ENCODE measurements at regions not wholly inside any gene's neighbourhood (a gene's known extent, or its start where the extent isn't known, plus 50 kb on each side); places are given as distances from the start of the nearest gene placed in this dataset.
"Not testable (repeated sequence)": the region's sequence is repeated elsewhere in the genome, so short reads cannot be mapped to it uniquely, and the experiment has no call there.

DNA sequence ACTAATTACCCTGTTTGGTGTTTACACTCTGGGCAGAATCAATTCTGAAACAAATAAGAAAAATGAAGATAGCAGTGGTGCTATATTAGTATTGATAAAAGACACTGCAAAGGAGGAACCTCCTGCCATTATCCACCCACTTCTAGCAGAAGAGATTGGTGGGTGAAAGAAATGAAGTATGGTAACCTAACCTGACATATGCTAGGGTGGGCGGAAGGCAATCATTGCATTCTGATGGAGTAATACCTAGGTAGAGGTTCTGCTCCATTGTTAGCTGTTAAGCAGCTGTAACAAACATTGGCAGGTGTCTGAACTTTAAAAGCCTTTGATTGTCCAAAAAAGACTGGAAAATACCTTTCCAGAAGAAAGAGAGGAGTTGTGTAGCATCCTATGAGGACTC lies 95.9 kb downstream of the OTUD1 start:
- DNase-seq (ENCODE audit: low read depth, low spot score) = no peak
- in situ Hi-C loops (cut with HindIII; ENCODE audit: low pct_unique_long_range_greater_than_20kb, low sequenced_read_pairs) = no loop called here

DNA sequence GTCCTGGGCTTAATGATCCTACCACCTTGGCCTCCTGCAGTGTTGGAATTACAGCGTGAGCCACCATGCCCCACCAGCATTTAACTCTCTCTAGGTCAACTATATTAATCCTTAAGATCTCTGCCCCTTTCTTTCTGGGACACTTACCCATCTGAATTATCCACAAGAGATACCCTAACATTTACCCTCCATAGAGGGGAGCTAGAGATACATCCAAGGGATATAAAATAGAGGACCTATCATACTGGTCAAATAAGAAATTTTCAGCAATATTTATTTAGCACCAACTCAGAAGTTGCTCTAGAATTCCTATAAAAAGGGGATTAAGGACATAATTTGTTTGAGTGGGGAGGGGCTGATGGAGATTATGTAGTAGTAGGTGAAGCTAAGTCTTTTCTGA lies 96.5 kb downstream of the OTUD1 start:
- in situ Hi-C loops (cut with HindIII; ENCODE audit: low pct_unique_long_range_greater_than_20kb, low sequenced_read_pairs) = no loop called here

GRCh38 chr10:23538968-23539367 lies 100.1 kb downstream of the OTUD1 start:
- in situ Hi-C loops (cut with HindIII; ENCODE audit: low pct_unique_long_range_greater_than_20kb, low sequenced_read_pairs) = no loop called here

More for the DNA sequence above, 96.5 kb downstream of the OTUD1 start:
- peak; percentile 41 for DNase-seq (ENCODE audit: low read depth, low spot score)

DNA sequence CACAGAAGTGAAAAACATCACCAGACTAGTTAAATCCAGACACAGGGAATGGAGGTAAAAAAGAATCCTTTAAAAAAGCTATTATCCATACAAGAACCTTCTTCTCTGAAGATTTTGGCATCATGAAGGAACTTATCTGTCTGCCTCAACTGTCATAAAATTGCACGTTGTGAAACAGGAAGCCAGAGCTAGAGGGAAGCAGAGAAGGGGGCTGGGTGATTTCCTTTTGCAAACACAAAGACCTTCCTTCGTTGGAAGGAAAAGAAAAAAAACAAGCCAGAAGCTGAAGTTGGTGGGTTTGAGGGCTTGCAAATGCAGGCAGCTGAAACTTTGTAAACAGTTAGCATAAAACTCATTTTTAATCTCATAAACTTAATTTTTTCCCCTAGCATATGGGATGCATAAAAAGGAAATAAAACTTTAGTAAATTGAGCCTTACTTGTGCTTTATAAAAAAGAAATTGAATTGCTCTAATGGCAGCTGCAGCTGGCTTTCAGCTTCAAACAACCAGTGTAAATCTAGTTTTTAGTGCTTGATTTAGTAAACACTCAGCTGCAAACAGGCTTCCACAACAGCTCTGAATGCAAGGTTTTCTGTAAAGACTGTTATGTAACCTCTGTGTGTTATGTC lies 101.6 kb downstream of the OTUD1 start:
- DNase-seq (ENCODE audit: low read depth, low spot score) = no peak
- in situ Hi-C loops (cut with HindIII; ENCODE audit: low pct_unique_long_range_greater_than_20kb, low sequenced_read_pairs) = no loop called here

More at GRCh38 chr10:23538968-23539367, 100.1 kb downstream of the OTUD1 start:
- DNase-seq (ENCODE audit: low read depth, low spot score) = no peak

DNA sequence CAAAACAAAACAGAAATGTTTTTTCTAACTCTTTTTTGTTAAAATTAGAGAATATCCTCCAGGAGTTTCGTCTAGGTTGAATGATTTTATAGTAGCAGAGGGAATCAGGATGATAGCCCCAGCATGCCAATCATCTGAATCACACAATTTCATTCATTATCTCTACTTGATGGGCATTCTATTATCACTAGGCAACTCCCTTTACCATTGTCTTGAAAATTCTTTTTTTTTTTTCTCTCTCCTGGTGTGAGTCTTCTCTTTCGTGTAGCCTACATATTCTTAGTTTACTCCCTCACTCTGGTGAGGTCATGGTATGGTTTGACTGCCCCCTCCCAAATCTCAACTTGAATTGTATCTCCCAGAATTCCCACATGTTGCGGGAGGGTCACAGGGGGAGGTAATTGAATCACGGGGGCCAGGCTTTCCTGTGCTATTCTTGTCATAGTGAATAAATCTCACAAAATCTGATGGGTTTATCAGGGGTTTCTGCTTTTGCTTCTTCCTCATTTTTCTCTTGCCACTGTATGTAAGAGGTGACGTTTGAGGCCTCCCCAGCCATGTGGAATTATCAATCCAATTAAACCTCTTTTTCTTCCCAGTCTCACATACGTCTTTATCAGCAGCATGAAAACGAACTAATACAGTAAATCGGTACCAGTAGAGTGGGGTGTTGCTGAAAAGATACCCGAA lies 105.0 kb downstream of the OTUD1 start:
- in situ Hi-C loops (cut with HindIII; ENCODE audit: low pct_unique_long_range_greater_than_20kb, low sequenced_read_pairs) = no loop called here
- no peak for DNase-seq (ENCODE audit: low read depth, low spot score)

- DNase-seq (ENCODE audit: low read depth, low spot score); in situ Hi-C loops (cut with HindIII; ENCODE audit: low pct_unique_long_range_greater_than_20kb, low sequenced_read_pairs): not testable (repeated sequence)
Measured at GRCh38 chr10:23545866-23546265, 107.0 kb downstream of the OTUD1 start.

GRCh38 chr10:23556727-23557440 lies 118.0 kb downstream of the OTUD1 start:
- DNase-seq (ENCODE audit: low read depth, low spot score) = peak; percentile 1
- in situ Hi-C loops (cut with HindIII; ENCODE audit: low pct_unique_long_range_greater_than_20kb, low sequenced_read_pairs) = no loop called here

- in situ Hi-C loops (cut with HindIII; ENCODE audit: low pct_unique_long_range_greater_than_20kb, low sequenced_read_pairs) = no loop called here
- no peak for DNase-seq (ENCODE audit: low read depth, low spot score)
Measured at GRCh38 chr10:23557777-23558176, 118.9 kb downstream of the OTUD1 start.

- in situ Hi-C loops (cut with HindIII; ENCODE audit: low pct_unique_long_range_greater_than_20kb, low sequenced_read_pairs) = no loop called here
- DNase-seq (ENCODE audit: low read depth, low spot score) = no peak
Measured at GRCh38 chr10:23558361-23558799, 119.5 kb downstream of the OTUD1 start.

DNA sequence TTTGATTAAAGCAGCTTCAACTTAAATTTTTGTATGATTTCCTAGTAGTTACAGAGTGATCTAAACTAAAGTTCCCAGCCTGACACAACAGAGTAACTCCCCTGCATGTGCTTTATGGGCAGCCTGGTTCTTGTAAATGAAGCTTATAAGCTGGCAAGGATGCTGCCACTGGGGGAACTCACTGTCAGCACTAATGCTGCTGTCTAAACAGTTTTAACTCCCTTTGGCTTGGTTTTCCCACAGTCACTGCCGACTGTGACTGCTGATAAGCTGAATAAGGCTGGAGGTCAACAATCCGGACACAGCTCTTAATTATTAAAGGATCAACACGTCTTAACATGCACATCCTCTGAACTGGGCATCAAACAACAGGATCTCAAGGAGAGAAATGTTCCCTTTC lies 130.1 kb downstream of the OTUD1 start:
- in situ Hi-C loops (cut with HindIII; ENCODE audit: low pct_unique_long_range_greater_than_20kb, low sequenced_read_pairs) = no loop called here
- no peak for DNase-seq (ENCODE audit: low read depth, low spot score)

DNA sequence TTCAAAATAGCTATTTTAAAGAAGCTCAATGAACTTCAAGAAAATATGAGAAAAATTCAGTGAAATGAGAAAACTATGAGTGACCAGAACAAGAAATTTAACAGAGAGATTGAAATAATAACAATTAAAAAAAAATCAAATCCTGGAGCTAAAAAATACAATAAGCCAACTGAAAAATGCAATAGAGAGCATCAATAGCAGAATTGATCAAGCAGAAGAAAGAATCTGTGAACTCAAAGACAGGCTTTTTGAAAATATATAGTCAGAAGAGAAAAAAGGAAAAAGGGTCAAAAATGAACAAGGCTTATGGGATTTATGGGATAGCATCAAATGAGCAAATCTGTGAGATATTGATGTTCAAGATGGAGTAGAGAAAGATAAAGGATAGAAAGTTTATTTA lies 133.0 kb downstream of the OTUD1 start:
- in situ Hi-C loops (cut with HindIII; ENCODE audit: low pct_unique_long_range_greater_than_20kb, low sequenced_read_pairs) = no loop called here
- DNase-seq (ENCODE audit: low read depth, low spot score) = no peak

DNA sequence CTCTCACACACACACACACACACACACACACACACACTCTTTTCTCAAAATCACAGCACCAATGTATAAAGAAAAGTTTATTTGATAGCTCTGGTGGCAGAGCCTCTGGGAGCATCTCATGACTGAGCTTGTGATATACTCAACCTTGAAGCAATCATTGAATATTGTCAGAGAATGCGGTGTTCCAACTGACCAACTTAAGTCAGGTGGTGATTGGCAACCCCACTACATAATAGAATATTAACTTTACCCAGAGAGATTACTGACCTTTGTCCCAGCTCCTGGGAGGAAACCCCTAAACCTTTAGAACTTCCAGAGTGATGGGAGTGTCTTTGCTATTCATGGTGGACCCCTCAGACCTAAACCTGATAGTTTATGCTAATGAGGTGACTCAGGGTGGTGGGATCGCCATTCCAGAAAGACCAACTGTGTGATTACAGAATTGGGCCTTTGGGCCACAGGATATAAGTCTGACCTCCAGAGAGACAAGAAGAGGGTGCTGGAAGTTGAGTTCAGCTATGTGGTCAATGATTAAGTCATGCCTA lies 143.1 kb downstream of the OTUD1 start:
- in situ Hi-C loops (cut with HindIII; ENCODE audit: low pct_unique_long_range_greater_than_20kb, low sequenced_read_pairs) = no loop called here
- peak; percentile 5 for DNase-seq (ENCODE audit: low read depth, low spot score)

DNA sequence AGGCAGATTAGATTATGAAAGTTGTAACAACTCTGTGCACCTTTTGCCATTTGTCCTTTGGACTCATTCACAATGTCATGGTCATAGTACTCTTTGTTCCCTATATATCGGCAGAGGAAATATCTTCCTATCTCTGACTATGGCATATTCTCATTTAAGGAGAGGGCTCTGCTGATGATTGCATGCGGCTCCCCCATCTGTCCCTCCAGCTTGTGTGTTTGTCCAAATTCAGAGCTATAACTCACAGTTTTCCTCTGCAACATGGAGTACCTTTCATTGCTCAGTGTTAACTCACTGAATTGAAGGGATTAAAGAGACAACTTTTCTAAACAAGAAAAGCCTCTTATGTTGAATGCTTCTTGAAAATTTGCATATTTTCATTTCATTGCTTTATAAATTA lies 145.5 kb downstream of the OTUD1 start:
- DNase-seq (ENCODE audit: low read depth, low spot score) = no peak
- in situ Hi-C loops (cut with HindIII; ENCODE audit: low pct_unique_long_range_greater_than_20kb, low sequenced_read_pairs) = no loop called here

GRCh38 chr10:23585186-23585585 lies 146.3 kb downstream of the OTUD1 start:
- in situ Hi-C loops (cut with HindIII; ENCODE audit: low pct_unique_long_range_greater_than_20kb, low sequenced_read_pairs) = no loop called here
- no peak for DNase-seq (ENCODE audit: low read depth, low spot score)

GRCh38 chr10:23585666-23586065 lies 146.8 kb downstream of the OTUD1 start:
- DNase-seq (ENCODE audit: low read depth, low spot score) = no peak
- in situ Hi-C loops (cut with HindIII; ENCODE audit: low pct_unique_long_range_greater_than_20kb, low sequenced_read_pairs) = no loop called here

DNA sequence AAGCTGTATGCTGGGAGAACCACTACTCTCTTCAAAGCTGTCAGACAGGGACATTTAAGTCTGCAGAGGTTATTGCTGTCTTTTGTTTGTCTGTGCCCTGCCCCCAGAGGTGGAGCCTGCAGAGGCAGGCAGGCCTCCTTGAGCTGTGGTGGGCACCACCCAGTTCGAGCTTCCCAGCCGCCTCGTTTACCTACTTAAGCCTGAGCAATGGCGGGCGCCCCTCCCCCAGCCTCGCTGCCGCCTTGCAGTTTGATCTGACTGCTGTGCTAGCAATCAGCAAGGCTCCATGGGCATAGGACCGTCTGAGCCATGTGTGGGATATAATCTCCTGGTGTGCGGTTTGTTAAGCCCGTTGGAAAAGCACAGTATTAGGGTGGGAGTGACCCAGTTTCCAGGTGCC lies 156.4 kb downstream of the OTUD1 start:
- DNase-seq (ENCODE audit: low read depth, low spot score); in situ Hi-C loops (cut with HindIII; ENCODE audit: low pct_unique_long_range_greater_than_20kb, low sequenced_read_pairs): not testable (repeated sequence)

DNA sequence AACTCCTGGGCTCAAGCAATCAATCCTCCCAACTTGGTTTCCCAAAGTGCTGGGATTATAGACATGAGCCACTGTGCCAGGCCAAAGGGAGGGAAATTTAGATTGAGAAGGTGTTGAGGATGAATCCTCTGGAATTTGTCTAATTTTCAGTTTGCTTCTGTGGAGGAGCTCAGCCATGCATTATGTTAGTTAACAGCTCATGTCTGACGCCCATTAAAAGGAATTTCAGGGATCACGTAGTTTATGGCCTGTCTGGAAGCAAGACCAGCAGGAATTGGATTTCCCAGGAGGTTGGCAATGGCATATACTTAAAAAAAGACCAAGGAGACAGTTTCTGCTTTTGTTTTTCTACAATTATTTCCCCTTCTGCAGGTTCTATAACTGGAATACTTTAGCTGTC lies 165.7 kb downstream of the OTUD1 start:
- DNase-seq (ENCODE audit: low read depth, low spot score) = no peak
- in situ Hi-C loops (cut with HindIII; ENCODE audit: low pct_unique_long_range_greater_than_20kb, low sequenced_read_pairs) = no loop called here

GRCh38 chr10:23606456-23606855 lies 167.6 kb downstream of the OTUD1 start:
- in situ Hi-C loops (cut with HindIII; ENCODE audit: low pct_unique_long_range_greater_than_20kb, low sequenced_read_pairs) = no loop called here
- DNase-seq (ENCODE audit: low read depth, low spot score) = no peak
